Natural killer cell (primary cell): ENCODE measurements at regions not wholly inside any gene's neighbourhood (a gene's known extent, or its start where the extent isn't known, plus 50 kb on each side); places are given as distances from the start of the nearest gene placed in this dataset.

Source experiments
- ATAC-seq, 3 donors: fragments of 150-1000 bp in 2 of 3; fragments of 200-7000 bp in 1 of 3; cut with Tn5 transposase; 1 replicate in 1 of 3; 2 replicates in 2 of 3; pipeline ENCODE4 v1.10.0; 2021; ENCODE audit warnings: mild to moderate bottlenecking in 2 of 3, moderate library complexity in 2 of 3
- DNase-seq, 2 donors: peaks; one replicate each; pipeline versions ENCODE4 v3.0.0 to v3.0.0-alpha.2; 2013 to 2021; ENCODE audit warnings: mixed read lengths in 1 of 2
- H3K27ac ChIP-seq: one replicate; pipeline ENCODE4 v1.5.1; 2013; ENCODE audit warnings: mild to moderate bottlenecking, low read length
- H3K27me3 ChIP-seq: one replicate; pipeline ENCODE4 v1.6.1; 2013; ENCODE audit warnings: low read length; ENCODE audit not compliant: control insufficient read depth, insufficient read depth
- H3K36me3 ChIP-seq: one replicate; pipeline ENCODE4 v1.6.1; 2013; ENCODE audit warnings: low read length; ENCODE audit not compliant: control insufficient read depth, insufficient read depth
- H3K4me1 ChIP-seq: one replicate; pipeline ENCODE4 v1.6.1; 2013; ENCODE audit warnings: low read length; ENCODE audit not compliant: control insufficient read depth, insufficient read depth
- H3K4me3 ChIP-seq: one replicate; pipeline ENCODE4 v1.5.1; 2013; ENCODE audit warnings: low read length
- H3K9me3 ChIP-seq: one replicate; pipeline ENCODE4 v1.6.1; 2013; ENCODE audit warnings: low read length; ENCODE audit not compliant: control insufficient read depth, insufficient read depth
- H3K27ac Mint-ChIP-seq, 2 donors: one replicate each; pipeline ENCODE4 v1.8.0; 2022; ENCODE audit warnings: mild to moderate bottlenecking in 2 of 2, mixed read lengths in 2 of 2, moderate library complexity in 1 of 2
- H3K27me3 Mint-ChIP-seq, 2 donors: one replicate each; pipeline ENCODE4 v1.8.0; 2022; ENCODE audit warnings: low read depth in 2 of 2, mixed read lengths in 2 of 2
- H3K36me3 Mint-ChIP-seq: one replicate; pipeline ENCODE4 v1.8.0; 2022; ENCODE audit warnings: mixed read lengths
- H3K4me1 Mint-ChIP-seq, 2 donors: one replicate each; pipeline ENCODE4 v1.8.0; 2022; ENCODE audit warnings: mixed read lengths in 2 of 2
- H3K4me3 Mint-ChIP-seq: one replicate; pipeline ENCODE4 v1.8.0; 2022; ENCODE audit warnings: mild to moderate bottlenecking, moderate library complexity, mixed read lengths
- H3K9me3 Mint-ChIP-seq, 2 donors: one replicate each; pipeline ENCODE4 v1.8.0; 2022; ENCODE audit warnings: mixed read lengths in 2 of 2
- WGBS: methylation state at CpG from one replicate; pipeline ENCODE4 v1.1.7; 2013; ENCODE audit warnings: missing lambda C conversion rate; ENCODE audit not compliant: insufficient coverage; 5-methylcytosine and 5-hydroxymethylcytosine counted together
- intact Hi-C: fragments of 100-400 bp; cut with micrococcal nuclease; formaldehyde crosslinking; loops from one replicate; pipeline ENCODE4 v1.14.2; 2022
- TF ChIP-seq, protein P1 (sequence below): fragments of 200-600 bp; IDR thresholded peaks from one replicate; pipeline ENCODE4 v1.8.0; 2022; ENCODE audit warnings: antibody characterized with exemption

DNA sequence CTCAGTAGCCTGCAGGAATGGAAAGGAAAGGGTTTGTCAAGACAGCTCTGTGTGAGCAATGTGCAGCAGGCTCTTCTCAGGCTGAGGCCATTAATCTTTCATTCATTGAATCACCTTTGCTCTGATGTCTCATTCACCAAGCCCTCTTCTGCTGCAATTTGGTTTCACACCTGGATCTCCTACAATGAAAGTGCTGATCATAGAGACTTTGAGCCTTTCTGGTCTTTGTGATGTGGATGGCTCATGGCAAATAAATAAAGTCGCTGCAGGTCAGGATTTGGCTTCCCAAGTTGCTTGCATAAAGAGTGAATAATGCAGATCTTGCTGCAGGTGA, 95.8 kb upstream of the SPRED2 start:
- H3K9me3 Mint-ChIP-seq = no peaks in the 10 kb centered on the region
- H3K36me3 Mint-ChIP-seq = no peaks in the 10 kb centered on the region
- H3K4me1 Mint-ChIP-seq = no peaks in the 10 kb centered on the region
- Histone ChIP-seq H3K27ac (no peak overlapping the region), H3K9me3 (no peaks in the 10 kb centered on the region), H3K4me1 (no peaks in the 10 kb centered on the region), H3K27me3 (no peaks in the 10 kb centered on the region), H3K4me3 (no peak overlapping the region), H3K36me3 (no peaks in the 10 kb centered on the region)
- TF ChIP-seq, protein P1, sequence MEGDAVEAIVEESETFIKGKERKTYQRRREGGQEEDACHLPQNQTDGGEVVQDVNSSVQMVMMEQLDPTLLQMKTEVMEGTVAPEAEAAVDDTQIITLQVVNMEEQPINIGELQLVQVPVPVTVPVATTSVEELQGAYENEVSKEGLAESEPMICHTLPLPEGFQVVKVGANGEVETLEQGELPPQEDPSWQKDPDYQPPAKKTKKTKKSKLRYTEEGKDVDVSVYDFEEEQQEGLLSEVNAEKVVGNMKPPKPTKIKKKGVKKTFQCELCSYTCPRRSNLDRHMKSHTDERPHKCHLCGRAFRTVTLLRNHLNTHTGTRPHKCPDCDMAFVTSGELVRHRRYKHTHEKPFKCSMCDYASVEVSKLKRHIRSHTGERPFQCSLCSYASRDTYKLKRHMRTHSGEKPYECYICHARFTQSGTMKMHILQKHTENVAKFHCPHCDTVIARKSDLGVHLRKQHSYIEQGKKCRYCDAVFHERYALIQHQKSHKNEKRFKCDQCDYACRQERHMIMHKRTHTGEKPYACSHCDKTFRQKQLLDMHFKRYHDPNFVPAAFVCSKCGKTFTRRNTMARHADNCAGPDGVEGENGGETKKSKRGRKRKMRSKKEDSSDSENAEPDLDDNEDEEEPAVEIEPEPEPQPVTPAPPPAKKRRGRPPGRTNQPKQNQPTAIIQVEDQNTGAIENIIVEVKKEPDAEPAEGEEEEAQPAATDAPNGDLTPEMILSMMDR = no peak
- ATAC-seq (no peak), DNase-seq (no peak)
- 75% methylated on average over 1 of the region's 1 CpG for WGBS
- peaks cover 10 to 34% of the 10 kb centered on the region in 2 donors for H3K27me3 Mint-ChIP-seq
- no peak overlapping the region for H3K4me3 Mint-ChIP-seq
- no peak overlapping the region for H3K27ac Mint-ChIP-seq
- intact Hi-C loops = no loop called here

GRCh38 chr2:65527451-65528240, 95.2 kb upstream of the SPRED2 start:
- no peaks in the 10 kb centered on the region for H3K4me1 Mint-ChIP-seq
- Histone ChIP-seq H3K36me3 (no peaks in the 10 kb centered on the region), H3K4me3 (no peak overlapping the region), H3K9me3 (no peaks in the 10 kb centered on the region), H3K27me3 (no peaks in the 10 kb centered on the region), H3K27ac (no peak overlapping the region), H3K4me1 (no peaks in the 10 kb centered on the region)
- WGBS = 68% methylated on average over 4 of the region's 4 CpGs
- TF ChIP-seq, protein P1 = no peak
- no peaks in the 10 kb centered on the region for H3K9me3 Mint-ChIP-seq
- intact Hi-C loops = no loop called here
- ATAC-seq (no peak), DNase-seq (no peak)
- H3K27me3 Mint-ChIP-seq = peaks cover 10 to 35% of the 10 kb centered on the region in 2 donors
- no peaks in the 10 kb centered on the region for H3K36me3 Mint-ChIP-seq
- H3K27ac Mint-ChIP-seq = no peak overlapping the region
- no peak overlapping the region for H3K4me3 Mint-ChIP-seq

- no peaks in the 10 kb centered on the region for H3K4me1 ChIP-seq
- no peaks in the 10 kb centered on the region for H3K27me3 ChIP-seq
- no peaks in the 10 kb centered on the region for H3K9me3 ChIP-seq
- H3K4me3 ChIP-seq = no peak overlapping the region
- Mint-ChIP-seq H3K9me3 (no peaks in the 10 kb centered on the region), H3K27ac (no peak overlapping the region), H3K4me1 (no peaks in the 10 kb centered on the region), H3K4me3 (no peak overlapping the region), H3K36me3 (no peaks in the 10 kb centered on the region), H3K27me3 (peaks cover 7 to 28% of the 10 kb centered on the region in 2 donors)
- no peak overlapping the region for H3K27ac ChIP-seq
- TF ChIP-seq, protein P1 = no peak
- no peak for DNase-seq
- no peaks in the 10 kb centered on the region for H3K36me3 ChIP-seq
- intact Hi-C loops = no loop called here
- WGBS = 95% methylated on average over 4 of the region's 4 CpGs
- ATAC-seq = no peak
These were observed 93.3 kb upstream of the SPRED2 start for GRCh38 chr2:65525616-65526231.

GRCh38 chr2:65522922-65523321, 90.5 kb upstream of the SPRED2 start:
- intact Hi-C loops = no loop called here
- WGBS = 99% methylated on average over 4 of the region's 4 CpGs

More at GRCh38 chr2:65522922-65523321, 90.5 kb upstream of the SPRED2 start:
- Mint-ChIP-seq H3K9me3 (no peaks in the 10 kb centered on the region), H3K36me3 (no peaks in the 10 kb centered on the region), H3K27ac (no peak overlapping the region), H3K27me3 (peaks cover 7 to 23% of the 10 kb centered on the region in 2 donors), H3K4me1 (no peaks in the 10 kb centered on the region), H3K4me3 (no peak overlapping the region)
- TF ChIP-seq, protein P1 = no peak
- Histone ChIP-seq H3K36me3 (no peaks in the 10 kb centered on the region), H3K9me3 (no peaks in the 10 kb centered on the region), H3K27me3 (no peaks in the 10 kb centered on the region), H3K27ac (no peak overlapping the region), H3K4me1 (no peaks in the 10 kb centered on the region), H3K4me3 (no peak overlapping the region)
- DNase-seq (no peak), ATAC-seq (no peak)
